IPS DF 6.9 (cell line): ENCODE measurements at regions not wholly inside any gene's neighbourhood (a gene's known extent, or its start where the extent isn't known, plus 50 kb on each side); places are given as distances from the start of the nearest gene placed in this dataset.

Experiments used
- DNase-seq: peaks from one replicate; pipeline ENCODE4 v3.0.0-alpha.2; 2013; ENCODE audit warnings: low read depth, low spot score
- H3K27ac ChIP-seq: one replicate; pipeline ENCODE4 v1.5.1; 2013; ENCODE audit warnings: low read length, control low read depth
- H3K27me3 ChIP-seq: 2 replicates; pipeline ENCODE4 v1.6.1; 2013; ENCODE audit warnings: mild to moderate bottlenecking, low read length; ENCODE audit not compliant: control insufficient read depth, insufficient read depth
- H3K36me3 ChIP-seq: 2 replicates; pipeline ENCODE4 v1.6.1; 2013; ENCODE audit warnings: low read length; ENCODE audit not compliant: control insufficient read depth, insufficient read depth
- H3K4me1 ChIP-seq: 2 replicates; pipeline ENCODE4 v1.6.1; 2013; ENCODE audit warnings: low read length; ENCODE audit not compliant: control insufficient read depth, insufficient read depth
- H3K4me3 ChIP-seq: 2 replicates; pipeline ENCODE4 v1.5.1; 2013; ENCODE audit warnings: mild to moderate bottlenecking, low read length
- H3K9me3 ChIP-seq: 2 replicates; pipeline ENCODE4 v1.6.1; 2013; ENCODE audit warnings: low read length, inconsistent platforms; ENCODE audit not compliant: control insufficient read depth, insufficient read depth
- WGBS: extraction: QIAGEN DNeasy Blood & Tissue Kit; methylation state at CpG from one replicate; pipeline ENCODE4 v1.1.7; 2013; ENCODE audit warnings: mixed read lengths, missing lambda C conversion rate; ENCODE audit not compliant: insufficient read length, insufficient coverage; 5-methylcytosine and 5-hydroxymethylcytosine counted together

DNA sequence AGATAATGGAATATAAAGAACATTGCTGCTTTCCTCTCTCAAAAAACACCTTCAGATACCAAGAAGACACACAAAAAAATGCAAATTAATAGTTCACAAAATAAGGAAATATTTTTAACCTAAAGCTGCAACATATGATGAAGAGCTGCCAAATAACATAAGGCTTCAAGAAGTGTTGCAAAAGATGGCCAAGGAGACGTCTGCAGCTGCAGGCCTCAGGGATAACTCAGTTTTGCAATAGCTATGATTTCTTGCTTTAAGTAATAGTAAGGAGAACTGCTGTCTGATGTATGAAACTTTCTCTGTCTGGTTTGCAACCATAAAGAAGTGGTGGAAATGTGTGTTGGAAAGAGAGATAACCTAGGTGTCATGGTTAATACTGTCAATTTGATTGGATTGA is 1237.5 kb downstream of the MRPL39 start:
- no CpG with 5 or more reads among the region's 1 CpG for WGBS
- no peak overlapping the region for H3K4me3 ChIP-seq
- no peak for DNase-seq

DNA sequence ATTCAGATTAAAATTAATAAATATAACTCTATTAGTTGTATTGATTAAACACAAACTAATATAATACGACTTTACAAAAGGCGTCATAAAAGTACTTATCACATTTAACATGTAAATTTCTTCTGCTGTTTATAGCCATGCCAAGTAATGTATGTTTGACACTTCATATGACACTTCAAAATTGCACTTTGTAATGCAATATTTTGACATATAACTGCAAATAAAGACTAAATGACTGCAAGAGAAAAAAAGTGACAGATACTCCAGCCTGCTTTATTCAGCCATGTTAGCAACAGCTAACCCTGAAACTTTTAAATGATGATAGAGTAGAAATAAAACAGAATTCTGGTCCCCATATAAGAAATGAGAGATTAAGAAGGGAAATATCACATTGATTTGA is 1238.0 kb downstream of the MRPL39 start:
- no peak for DNase-seq
- H3K9me3 ChIP-seq: no peaks in the 10 kb centered on the region; the same call in 1 of the 2 replicates
- H3K4me3 ChIP-seq: no peak overlapping the region
- no peak overlapping the region for H3K27ac ChIP-seq
- H3K36me3 ChIP-seq: no peaks in the 10 kb centered on the region
- no CpG with 5 or more reads among the region's 2 CpGs for WGBS
- H3K27me3 ChIP-seq: no peaks in the 10 kb centered on the region
- H3K4me1 ChIP-seq: no peaks in the 10 kb centered on the region

More for the DNA sequence above, 1237.5 kb downstream of the MRPL39 start:
- Histone ChIP-seq H3K36me3 (no peaks in the 10 kb centered on the region), H3K27me3 (no peaks in the 10 kb centered on the region), H3K27ac (no peak overlapping the region), H3K4me1 (no peaks in the 10 kb centered on the region), H3K9me3 (no peaks in the 10 kb centered on the region; the same call in 1 of the 2 replicates)

- DNase-seq: no peak
- H3K36me3 ChIP-seq: no peaks in the 10 kb centered on the region
- no peaks in the 10 kb centered on the region for H3K4me1 ChIP-seq
- no peaks in the 10 kb centered on the region; the same call in 1 of the 2 replicates for H3K9me3 ChIP-seq
- no peak overlapping the region for H3K27ac ChIP-seq
- no peaks in the 10 kb centered on the region for H3K27me3 ChIP-seq
- no peak overlapping the region for H3K4me3 ChIP-seq
Observed at GRCh38 chr21:24367936-24368335, 1239.3 kb downstream of the MRPL39 start.

GRCh38 chr21:24353492-24353891 is 1253.8 kb downstream of the MRPL39 start:
- no peak for DNase-seq
- H3K4me3 ChIP-seq: no peak overlapping the region
- no peaks in the 10 kb centered on the region for H3K36me3 ChIP-seq
- no peak overlapping the region for H3K27ac ChIP-seq
- H3K9me3 ChIP-seq: no peaks in the 10 kb centered on the region; the same call in 1 of the 2 replicates
- WGBS: no CpG with 5 or more reads among the region's 7 CpGs
- no peaks in the 10 kb centered on the region; the same call in 1 of the 2 replicates for H3K4me1 ChIP-seq
- H3K27me3 ChIP-seq: no peaks in the 10 kb centered on the region

- Histone ChIP-seq H3K9me3 (peaks cover 5% of the 10 kb centered on the region), H3K27ac (no peak overlapping the region), H3K27me3 (no peaks in the 10 kb centered on the region), H3K4me1 (no peaks in the 10 kb centered on the region), H3K36me3 (no peaks in the 10 kb centered on the region), H3K4me3 (no peak overlapping the region)
- no peak for DNase-seq
- WGBS: no CpG with 5 or more reads among the region's 2 CpGs
Observed at GRCh38 chr21:24339406-24339805, 1267.9 kb downstream of the MRPL39 start.

GRCh38 chr21:24336491-24336890 is 1270.8 kb downstream of the MRPL39 start:
- H3K4me1 ChIP-seq: no peaks in the 10 kb centered on the region
- no CpG with 5 or more reads among the region's 6 CpGs for WGBS
- no peaks in the 10 kb centered on the region for H3K27me3 ChIP-seq
- H3K27ac ChIP-seq: no peak overlapping the region
- H3K4me3 ChIP-seq: no peak overlapping the region
- H3K9me3 ChIP-seq: peaks cover 3% of the 10 kb centered on the region
- no peak for DNase-seq
- no peaks in the 10 kb centered on the region for H3K36me3 ChIP-seq

DNA sequence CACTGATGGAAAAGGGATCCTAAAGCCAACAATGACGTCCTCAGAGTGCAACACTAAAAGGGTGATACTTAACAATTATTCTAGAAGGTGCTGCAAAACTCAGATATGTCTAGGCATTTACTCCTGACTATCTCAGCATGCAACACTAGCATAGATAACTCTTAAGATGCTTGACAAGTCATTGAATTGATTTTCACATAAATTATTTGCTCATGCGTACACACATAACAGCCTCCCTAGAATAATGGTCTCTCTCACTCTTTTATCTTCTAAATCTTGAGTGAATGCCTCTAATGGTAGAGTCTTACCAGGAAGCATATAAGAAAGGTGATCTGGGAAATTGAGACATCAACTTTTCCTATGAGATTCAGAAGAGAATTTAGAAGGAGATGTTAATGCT is 1283.7 kb downstream of the MRPL39 start:
- Histone ChIP-seq H3K4me1 (no peaks in the 10 kb centered on the region), H3K27me3 (no peaks in the 10 kb centered on the region), H3K9me3 (no peaks in the 10 kb centered on the region; the same call in 1 of the 2 replicates), H3K4me3 (no peak overlapping the region), H3K36me3 (no peaks in the 10 kb centered on the region), H3K27ac (no peak overlapping the region)
- DNase-seq: no peak
- no CpG with 5 or more reads among the region's 2 CpGs for WGBS

DNA sequence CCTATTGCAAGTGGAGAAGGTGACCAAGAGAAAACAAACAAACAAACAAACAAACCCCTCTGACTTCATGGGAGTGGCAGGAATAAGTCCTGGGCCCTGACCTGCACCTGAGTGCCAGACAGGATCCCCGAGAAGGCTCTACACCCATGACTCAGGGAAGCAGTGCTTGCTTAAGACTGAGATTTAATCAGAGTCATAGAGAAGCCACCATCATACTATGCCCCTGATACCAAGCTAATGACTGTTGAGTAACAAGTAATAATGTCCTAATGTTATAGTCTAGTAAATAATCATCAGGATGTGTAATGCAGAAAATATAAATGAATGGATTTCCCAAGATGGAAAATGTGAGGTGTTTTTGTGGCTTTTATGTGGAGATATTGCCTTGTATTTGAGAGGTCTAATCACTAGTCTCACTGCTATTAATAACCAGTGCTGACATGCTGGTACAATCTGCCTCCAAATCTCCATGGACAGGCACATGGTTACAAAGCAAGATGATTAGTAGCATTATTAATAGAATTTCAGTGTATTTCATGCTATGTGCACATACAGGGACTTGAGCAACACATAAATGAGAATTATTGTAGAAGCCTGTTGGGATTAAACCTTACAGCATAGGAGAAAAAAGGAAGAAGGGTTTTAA is 1290.9 kb downstream of the MRPL39 start:
- DNase-seq: no peak
- H3K4me3 ChIP-seq: no peak overlapping the region
- H3K27me3 ChIP-seq: no peaks in the 10 kb centered on the region
- H3K9me3 ChIP-seq: peaks cover 3% of the 10 kb centered on the region
- H3K36me3 ChIP-seq: no peaks in the 10 kb centered on the region
- WGBS: no CpG with 5 or more reads among the region's 1 CpG
- no peak overlapping the region for H3K27ac ChIP-seq
- H3K4me1 ChIP-seq: no peaks in the 10 kb centered on the region; the same call in 1 of the 2 replicates

- H3K9me3 ChIP-seq: peaks cover 5% of the 10 kb centered on the region
- DNase-seq: no peak
- no peaks in the 10 kb centered on the region for H3K27me3 ChIP-seq
- WGBS: no CpG with 5 or more reads among the region's 1 CpG
- no peak overlapping the region for H3K27ac ChIP-seq
- H3K4me3 ChIP-seq: no peak overlapping the region
- H3K36me3 ChIP-seq: no peaks in the 10 kb centered on the region
- H3K4me1 ChIP-seq: no peaks in the 10 kb centered on the region
Observed at GRCh38 chr21:24310788-24311187, 1296.5 kb downstream of the MRPL39 start.

DNA sequence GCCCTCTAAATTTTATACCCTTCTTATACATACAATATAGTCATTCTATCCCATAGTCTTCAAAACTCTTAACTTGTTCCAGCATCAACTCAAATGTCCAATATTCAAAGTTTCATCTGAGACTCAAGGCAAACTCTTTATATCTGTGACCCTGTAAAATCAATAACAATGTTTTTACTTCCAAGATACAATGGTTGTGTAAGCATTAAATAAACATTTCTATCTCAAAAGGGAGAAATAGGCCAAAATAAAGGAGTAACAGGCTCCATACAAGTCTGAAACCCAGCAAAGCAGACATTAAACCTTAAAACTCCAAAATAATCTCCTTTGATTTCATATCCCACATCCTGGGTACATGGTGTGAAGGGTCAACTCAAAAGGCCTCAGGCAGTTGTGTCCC is 1299.1 kb downstream of the MRPL39 start:
- H3K27ac ChIP-seq: no peak overlapping the region
- peaks cover 5% of the 10 kb centered on the region for H3K9me3 ChIP-seq
- no peaks in the 10 kb centered on the region for H3K4me1 ChIP-seq
- H3K27me3 ChIP-seq: no peaks in the 10 kb centered on the region
- H3K36me3 ChIP-seq: no peaks in the 10 kb centered on the region
- no peak for DNase-seq
- H3K4me3 ChIP-seq: no peak overlapping the region

DNA sequence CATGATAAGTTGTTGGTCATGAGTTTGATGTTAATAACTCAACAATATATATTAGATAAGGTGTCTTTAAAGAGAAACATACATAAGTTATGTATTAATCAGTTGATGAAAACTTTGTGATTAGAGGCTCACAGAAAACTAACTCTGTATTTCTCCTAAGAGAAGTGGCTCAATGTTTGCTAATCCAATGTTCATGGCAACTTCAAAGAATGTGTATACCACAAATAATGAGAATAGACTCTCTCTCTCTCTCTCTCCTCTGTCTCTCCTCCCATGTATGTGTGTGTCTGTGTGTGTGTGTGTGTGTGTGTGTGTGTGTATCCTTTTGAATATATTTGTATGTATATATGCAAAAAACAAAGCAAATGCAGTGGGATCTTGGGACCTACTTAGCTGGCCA is 1304.9 kb downstream of the MRPL39 start:
- DNase-seq: no peak
- no peaks in the 10 kb centered on the region for H3K36me3 ChIP-seq
- no peak overlapping the region for H3K27ac ChIP-seq
- H3K4me3 ChIP-seq: no peak overlapping the region
- H3K4me1 ChIP-seq: no peaks in the 10 kb centered on the region
- H3K27me3 ChIP-seq: no peaks in the 10 kb centered on the region
- no peaks in the 10 kb centered on the region; the same call in 1 of the 2 replicates for H3K9me3 ChIP-seq
